ENCODE measurements at regions not wholly inside any gene's neighbourhood (a gene's known extent, or its start where the extent isn't known, plus 50 kb on each side); places are given as distances from the start of the nearest gene placed in this dataset.

GRCh38 chr10:3838460-3839437 is 53.7 kb upstream of the KLF6 start:
- H3K4me3 ChIP-seq: no peak overlapping the region
- in situ Hi-C loops (cut with MboI; ENCODE audit: low sequenced_read_pairs): no loop called here
- H3K27me3 ChIP-seq (ENCODE audit: low read depth): no peaks in the 10 kb centered on the region
- H3K4me1 ChIP-seq: no peaks in the 10 kb centered on the region
- DNase-seq (ENCODE audit: low spot score in 2 of 2): no peak
- H3K36me3 ChIP-seq (replicated peaks): no peaks in the 10 kb centered on the region
- no peaks in the 10 kb centered on the region for H3K9me3 ChIP-seq

- H3K36me3 ChIP-seq (replicated peaks): no peaks in the 10 kb centered on the region
- no peaks in the 10 kb centered on the region for H3K4me1 ChIP-seq
- DNase-seq (ENCODE audit: low spot score in 2 of 2): no peak
- no peaks in the 10 kb centered on the region for H3K9me3 ChIP-seq
- no peak overlapping the region for H3K4me3 ChIP-seq
- in situ Hi-C loops (cut with MboI; ENCODE audit: low sequenced_read_pairs): no loop called here
- no peaks in the 10 kb centered on the region for H3K27me3 ChIP-seq (ENCODE audit: low read depth)
These were observed 52.8 kb upstream of the KLF6 start for GRCh38 chr10:3837647-3838459.

GRCh38 chr10:3836222-3836820 is 51.3 kb upstream of the KLF6 start:
- in situ Hi-C loops (cut with MboI; ENCODE audit: low sequenced_read_pairs): no loop called here
- Histone ChIP-seq H3K9me3 (no peaks in the 10 kb centered on the region), H3K27me3 (ENCODE audit: low read depth) (no peaks in the 10 kb centered on the region), H3K36me3 (replicated peaks) (no peaks in the 10 kb centered on the region), H3K4me1 (peaks cover 2% of the 10 kb centered on the region), H3K4me3 (no peak overlapping the region)
- no peak for DNase-seq (ENCODE audit: low spot score in 2 of 2)

- Histone ChIP-seq H3K4me3 (no peak overlapping the region), H3K9me3 (no peaks in the 10 kb centered on the region), H3K4me1 (peaks cover 4% of the 10 kb centered on the region), H3K36me3 (replicated peaks) (no peaks in the 10 kb centered on the region), H3K27me3 (ENCODE audit: low read depth) (no peaks in the 10 kb centered on the region)
- no peak for DNase-seq (ENCODE audit: low spot score in 2 of 2)
- in situ Hi-C loops (cut with MboI; ENCODE audit: low sequenced_read_pairs): no loop called here
These were observed 50.8 kb upstream of the KLF6 start for GRCh38 chr10:3835770-3836169.

GRCh38 chr10:3834947-3835346 is 49.9 kb upstream of the KLF6 start:
- Histone ChIP-seq H3K36me3 (replicated peaks) (no peaks in the 10 kb centered on the region), H3K9me3 (no peaks in the 10 kb centered on the region), H3K4me1 (peaks cover 4% of the 10 kb centered on the region), H3K27me3 (ENCODE audit: low read depth) (no peaks in the 10 kb centered on the region), H3K4me3 (no peak overlapping the region)
- in situ Hi-C loops (cut with MboI; ENCODE audit: low sequenced_read_pairs): no loop called here
- DNase-seq (ENCODE audit: low spot score in 2 of 2): no peak

Measured in HAP-1 (cell line).